ENCODE measurements at regions not wholly inside any gene's neighbourhood (a gene's known extent, or its start where the extent isn't known, plus 50 kb on each side); places are given as distances from the start of the nearest gene placed in this dataset.

DNA sequence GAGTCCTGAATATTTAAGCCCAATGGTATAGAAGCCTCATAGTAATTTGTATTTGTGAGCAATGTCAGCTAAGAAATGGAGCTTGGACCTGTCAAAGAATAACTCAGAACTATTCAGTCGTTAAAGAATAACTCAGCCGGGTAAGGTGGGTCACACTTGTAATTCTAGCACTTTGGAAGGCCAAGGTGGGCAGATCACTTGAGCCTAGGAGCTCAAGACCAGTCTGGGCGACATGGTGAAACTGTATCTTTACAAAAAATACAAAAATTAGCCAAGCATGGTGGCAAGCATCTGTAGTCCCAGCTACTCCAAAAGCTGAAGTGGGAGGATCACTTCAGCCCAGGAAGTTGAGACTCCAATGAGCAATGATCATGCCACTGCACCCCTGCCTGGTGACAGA is 1526.5 kb downstream of the LRRC4C start:
- TF ChIP-seq, protein P1, sequence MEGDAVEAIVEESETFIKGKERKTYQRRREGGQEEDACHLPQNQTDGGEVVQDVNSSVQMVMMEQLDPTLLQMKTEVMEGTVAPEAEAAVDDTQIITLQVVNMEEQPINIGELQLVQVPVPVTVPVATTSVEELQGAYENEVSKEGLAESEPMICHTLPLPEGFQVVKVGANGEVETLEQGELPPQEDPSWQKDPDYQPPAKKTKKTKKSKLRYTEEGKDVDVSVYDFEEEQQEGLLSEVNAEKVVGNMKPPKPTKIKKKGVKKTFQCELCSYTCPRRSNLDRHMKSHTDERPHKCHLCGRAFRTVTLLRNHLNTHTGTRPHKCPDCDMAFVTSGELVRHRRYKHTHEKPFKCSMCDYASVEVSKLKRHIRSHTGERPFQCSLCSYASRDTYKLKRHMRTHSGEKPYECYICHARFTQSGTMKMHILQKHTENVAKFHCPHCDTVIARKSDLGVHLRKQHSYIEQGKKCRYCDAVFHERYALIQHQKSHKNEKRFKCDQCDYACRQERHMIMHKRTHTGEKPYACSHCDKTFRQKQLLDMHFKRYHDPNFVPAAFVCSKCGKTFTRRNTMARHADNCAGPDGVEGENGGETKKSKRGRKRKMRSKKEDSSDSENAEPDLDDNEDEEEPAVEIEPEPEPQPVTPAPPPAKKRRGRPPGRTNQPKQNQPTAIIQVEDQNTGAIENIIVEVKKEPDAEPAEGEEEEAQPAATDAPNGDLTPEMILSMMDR (conservative IDR thresholded peaks at IDR 0.05): no peak
- no peak for TF ChIP-seq ZFX (IDR thresholded peaks at IDR 0.05)

All from C4-2B (cell line).